ENCODE measurements at regions not wholly inside any gene's neighbourhood (a gene's known extent, or its start where the extent isn't known, plus 50 kb on each side); places are given as distances from the start of the nearest gene placed in this dataset.

GRCh38 chrX:40434947-40435346 lies 145.8 kb upstream of the ATP6AP2 start:
- Histone ChIP-seq H3K36me3 (no peaks in the 10 kb centered on the region), H3K4me1 (no peaks in the 10 kb centered on the region), H3K4me3 (peak overlapping the region in 1 of 2 donors; percentile 22), H3K27ac (no peak overlapping the region), H3K9me3 (no peaks in the 10 kb centered on the region), H3K27me3 (no peaks in the 10 kb centered on the region)
- no peak for TF ChIP-seq CTCF (IDR thresholded peaks at IDR 0.05)
- DNase-seq (ENCODE audit: low spot score in 2 of 2): no peak
- intact Hi-C loops (cut with DNase I): no loop called here

- no peak for TF ChIP-seq CTCF (IDR thresholded peaks at IDR 0.05)
- Histone ChIP-seq H3K9me3 (peaks cover 1% of the 10 kb centered on the region in 2 donors), H3K4me3 (no peak overlapping the region), H3K27ac (no peak overlapping the region), H3K36me3 (no peaks in the 10 kb centered on the region), H3K27me3 (no peaks in the 10 kb centered on the region), H3K4me1 (no peaks in the 10 kb centered on the region)
- no peak for DNase-seq (ENCODE audit: low spot score in 2 of 2)
- intact Hi-C loops (cut with DNase I): no loop called here
Measured at GRCh38 chrX:40434443-40434842, 146.3 kb upstream of the ATP6AP2 start.

GRCh38 chrX:40433160-40433559 lies 147.6 kb upstream of the ATP6AP2 start:
- Histone ChIP-seq H3K27me3 (no peaks in the 10 kb centered on the region), H3K4me1 (no peaks in the 10 kb centered on the region), H3K4me3 (no peak overlapping the region), H3K36me3 (no peaks in the 10 kb centered on the region), H3K27ac (no peak overlapping the region), H3K9me3 (peaks cover 14% of the 10 kb centered on the region in 2 donors)
- DNase-seq (ENCODE audit: low spot score in 2 of 2): no peak
- intact Hi-C loops (cut with DNase I): no loop called here
- no peak for TF ChIP-seq CTCF (IDR thresholded peaks at IDR 0.05)

DNA sequence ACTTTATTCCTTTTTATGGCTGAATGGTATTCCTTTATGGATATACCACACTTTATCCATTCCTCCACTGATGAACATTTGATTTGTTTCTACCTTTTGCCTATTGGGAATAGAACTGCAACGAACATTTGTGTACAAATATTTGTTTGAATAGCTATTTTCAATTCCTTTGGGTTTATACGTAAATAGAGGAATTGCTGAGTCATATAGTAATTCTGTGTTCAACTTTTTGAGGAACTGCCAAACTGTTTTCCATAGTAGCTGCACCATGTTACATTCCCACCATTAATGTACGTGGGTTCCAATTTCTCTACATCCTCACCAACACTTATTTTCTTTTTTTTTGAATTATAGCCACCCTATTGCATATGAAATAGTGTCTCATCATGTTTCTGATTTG lies 156.5 kb upstream of the ATP6AP2 start:
- Histone ChIP-seq H3K36me3 (no peaks in the 10 kb centered on the region), H3K9me3 (peaks cover 11 to 23% of the 10 kb centered on the region in 2 donors), H3K4me3 (no peak overlapping the region), H3K4me1 (no peaks in the 10 kb centered on the region), H3K27me3 (no peaks in the 10 kb centered on the region), H3K27ac (no peak overlapping the region)
- no peak for DNase-seq (ENCODE audit: low spot score in 2 of 2)
- intact Hi-C loops (cut with DNase I): no loop called here
- no peak for TF ChIP-seq CTCF (IDR thresholded peaks at IDR 0.05)

GRCh38 chrX:40423299-40423698 lies 157.5 kb upstream of the ATP6AP2 start:
- Histone ChIP-seq H3K4me1 (no peaks in the 10 kb centered on the region), H3K4me3 (no peak overlapping the region), H3K27ac (no peak overlapping the region), H3K9me3 (peaks cover 1 to 14% of the 10 kb centered on the region in 2 donors), H3K27me3 (no peaks in the 10 kb centered on the region), H3K36me3 (no peaks in the 10 kb centered on the region)
- TF ChIP-seq CTCF (IDR thresholded peaks at IDR 0.05): no peak
- intact Hi-C loops (cut with DNase I): no loop called here
- no peak for DNase-seq (ENCODE audit: low spot score in 2 of 2)

DNA sequence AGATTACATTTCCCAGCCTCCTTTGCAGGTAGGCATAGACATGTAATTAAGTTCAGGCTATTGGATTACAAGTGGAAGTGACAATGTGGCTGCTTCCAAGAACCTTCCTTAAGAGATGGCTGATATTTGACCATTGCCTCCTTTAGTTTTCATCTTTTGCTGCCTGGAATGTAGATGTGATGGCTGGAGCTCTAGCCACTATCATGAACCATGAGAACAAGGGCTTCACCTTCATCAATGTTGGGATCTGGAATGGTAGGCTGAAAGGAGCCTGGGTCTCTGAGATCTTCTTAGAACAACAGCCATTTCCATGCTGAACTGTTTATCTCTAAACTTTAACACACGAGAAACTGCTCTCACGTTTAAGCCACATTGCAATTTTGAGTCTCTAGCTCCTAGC lies 158.7 kb upstream of the ATP6AP2 start:
- intact Hi-C loops (cut with DNase I): no loop called here
- Histone ChIP-seq H3K27me3 (no peaks in the 10 kb centered on the region), H3K4me1 (no peaks in the 10 kb centered on the region), H3K36me3 (no peaks in the 10 kb centered on the region), H3K9me3 (peaks cover 0 to 8% of the 10 kb centered on the region in 2 donors), H3K27ac (no peak overlapping the region), H3K4me3 (no peak overlapping the region)
- TF ChIP-seq CTCF (IDR thresholded peaks at IDR 0.05): no peak
- DNase-seq (ENCODE audit: low spot score in 2 of 2): no peak

Measured in ascending aorta (tissue), 2 donors.